ENCODE measurements at regions not wholly inside any gene's neighbourhood (a gene's known extent, or its start where the extent isn't known, plus 50 kb on each side); places are given as distances from the start of the nearest gene placed in this dataset.

GRCh38 chr6:165820934-165821333 is 157.9 kb upstream of the PDE10A start:
- Histone ChIP-seq H3K4me3 (ENCODE audit: low read length) (no peak overlapping the region), H3K27me3 (ENCODE audit: control insufficient read depth, insufficient read depth, low read length) (peaks cover 7% of the 10 kb centered on the region), H3K36me3 (ENCODE audit: control insufficient read depth, insufficient read depth, low read length) (no peaks in the 10 kb centered on the region)

GRCh38 chr6:165820407-165820806 is 157.4 kb upstream of the PDE10A start:
- Histone ChIP-seq H3K9ac (ENCODE audit: low read length) (no peak overlapping the region), H3K4me1 (ENCODE audit: control insufficient read depth, insufficient read depth, low read length) (no peaks in the 10 kb centered on the region), H3K36me3 (ENCODE audit: control insufficient read depth, insufficient read depth, low read length) (no peaks in the 10 kb centered on the region), H3K27ac (ENCODE audit: low read depth, low read length) (no peak overlapping the region), H3K4me3 (ENCODE audit: low read length) (no peak overlapping the region), H3K27me3 (ENCODE audit: control insufficient read depth, insufficient read depth, low read length) (peaks cover 7% of the 10 kb centered on the region)

More at GRCh38 chr6:165820934-165821333, 157.9 kb upstream of the PDE10A start:
- no peak overlapping the region for H3K27ac ChIP-seq (ENCODE audit: low read depth, low read length)
- no peak overlapping the region for H3K9ac ChIP-seq (ENCODE audit: low read length)
- no peaks in the 10 kb centered on the region for H3K4me1 ChIP-seq (ENCODE audit: control insufficient read depth, insufficient read depth, low read length)

- H3K27ac ChIP-seq (ENCODE audit: low read depth, low read length): no peak overlapping the region
- no peak overlapping the region for H3K9ac ChIP-seq (ENCODE audit: low read length)
- peaks cover 7% of the 10 kb centered on the region for H3K27me3 ChIP-seq (ENCODE audit: control insufficient read depth, insufficient read depth, low read length)
- H3K4me3 ChIP-seq (ENCODE audit: low read length): no peak overlapping the region
- no peaks in the 10 kb centered on the region for H3K36me3 ChIP-seq (ENCODE audit: control insufficient read depth, insufficient read depth, low read length)
- H3K4me1 ChIP-seq (ENCODE audit: control insufficient read depth, insufficient read depth, low read length): no peaks in the 10 kb centered on the region
These were observed 156.4 kb upstream of the PDE10A start for GRCh38 chr6:165819394-165819793.

- no peaks in the 10 kb centered on the region for H3K4me1 ChIP-seq (ENCODE audit: control insufficient read depth, insufficient read depth, low read length)
- H3K27ac ChIP-seq (ENCODE audit: low read depth, low read length): no peak overlapping the region
- H3K27me3 ChIP-seq (ENCODE audit: control insufficient read depth, insufficient read depth, low read length): peaks cover 7% of the 10 kb centered on the region
- no peaks in the 10 kb centered on the region for H3K36me3 ChIP-seq (ENCODE audit: control insufficient read depth, insufficient read depth, low read length)
- no peak overlapping the region for H3K9ac ChIP-seq (ENCODE audit: low read length)
- no peak overlapping the region for H3K4me3 ChIP-seq (ENCODE audit: low read length)
These were observed 155.2 kb upstream of the PDE10A start for GRCh38 chr6:165818200-165818599.

- Histone ChIP-seq H3K27ac (ENCODE audit: low read depth, low read length) (no peak overlapping the region), H3K36me3 (ENCODE audit: control insufficient read depth, insufficient read depth, low read length) (no peaks in the 10 kb centered on the region), H3K4me1 (ENCODE audit: control insufficient read depth, insufficient read depth, low read length) (no peaks in the 10 kb centered on the region), H3K4me3 (ENCODE audit: low read length) (no peak overlapping the region), H3K9ac (ENCODE audit: low read length) (no peak overlapping the region), H3K27me3 (ENCODE audit: control insufficient read depth, insufficient read depth, low read length) (peaks cover 7% of the 10 kb centered on the region)
These were observed 154.7 kb upstream of the PDE10A start for GRCh38 chr6:165817771-165818170.

- no peaks in the 10 kb centered on the region for H3K4me1 ChIP-seq (ENCODE audit: control insufficient read depth, insufficient read depth, low read length)
- H3K4me3 ChIP-seq (ENCODE audit: low read length): no peak overlapping the region
- H3K27ac ChIP-seq (ENCODE audit: low read depth, low read length): no peak overlapping the region
- no peaks in the 10 kb centered on the region for H3K36me3 ChIP-seq (ENCODE audit: control insufficient read depth, insufficient read depth, low read length)
- H3K27me3 ChIP-seq (ENCODE audit: control insufficient read depth, insufficient read depth, low read length): peaks cover 7% of the 10 kb centered on the region
- H3K9ac ChIP-seq (ENCODE audit: low read length): no peak overlapping the region
These were observed 154.1 kb upstream of the PDE10A start for GRCh38 chr6:165817148-165817547.

- Histone ChIP-seq H3K4me3 (ENCODE audit: low read length) (no peak overlapping the region), H3K9ac (ENCODE audit: low read length) (no peak overlapping the region), H3K4me1 (ENCODE audit: control insufficient read depth, insufficient read depth, low read length) (no peaks in the 10 kb centered on the region), H3K27ac (ENCODE audit: low read depth, low read length) (no peak overlapping the region), H3K36me3 (ENCODE audit: control insufficient read depth, insufficient read depth, low read length) (no peaks in the 10 kb centered on the region), H3K27me3 (ENCODE audit: control insufficient read depth, insufficient read depth, low read length) (peaks cover 7% of the 10 kb centered on the region)
These were observed 151.6 kb upstream of the PDE10A start for GRCh38 chr6:165814679-165815078.

- no peak overlapping the region for H3K27ac ChIP-seq (ENCODE audit: low read depth, low read length)
- H3K4me3 ChIP-seq (ENCODE audit: low read length): no peak overlapping the region
- H3K36me3 ChIP-seq (ENCODE audit: control insufficient read depth, insufficient read depth, low read length): no peaks in the 10 kb centered on the region
- no peak overlapping the region for H3K9ac ChIP-seq (ENCODE audit: low read length)
- no peaks in the 10 kb centered on the region for H3K27me3 ChIP-seq (ENCODE audit: control insufficient read depth, insufficient read depth, low read length)
- H3K4me1 ChIP-seq (ENCODE audit: control insufficient read depth, insufficient read depth, low read length): no peaks in the 10 kb centered on the region
These were observed 148.5 kb upstream of the PDE10A start for GRCh38 chr6:165811512-165811911.

- no peak overlapping the region for H3K4me3 ChIP-seq (ENCODE audit: low read length)
- H3K4me1 ChIP-seq (ENCODE audit: control insufficient read depth, insufficient read depth, low read length): no peaks in the 10 kb centered on the region
- no peaks in the 10 kb centered on the region for H3K27me3 ChIP-seq (ENCODE audit: control insufficient read depth, insufficient read depth, low read length)
- H3K9ac ChIP-seq (ENCODE audit: low read length): no peak overlapping the region
- no peaks in the 10 kb centered on the region for H3K36me3 ChIP-seq (ENCODE audit: control insufficient read depth, insufficient read depth, low read length)
- H3K27ac ChIP-seq (ENCODE audit: low read depth, low read length): no peak overlapping the region
These were observed 145.0 kb upstream of the PDE10A start for GRCh38 chr6:165808021-165808420.

- Histone ChIP-seq H3K27me3 (ENCODE audit: control insufficient read depth, insufficient read depth, low read length) (no peaks in the 10 kb centered on the region), H3K27ac (ENCODE audit: low read depth, low read length) (no peak overlapping the region), H3K36me3 (ENCODE audit: control insufficient read depth, insufficient read depth, low read length) (no peaks in the 10 kb centered on the region), H3K4me3 (ENCODE audit: low read length) (no peak overlapping the region), H3K9ac (ENCODE audit: low read length) (no peak overlapping the region), H3K4me1 (ENCODE audit: control insufficient read depth, insufficient read depth, low read length) (no peaks in the 10 kb centered on the region)
These were observed 144.4 kb upstream of the PDE10A start for GRCh38 chr6:165807249-165807960.

GRCh38 chr6:165806126-165806810 is 143.2 kb upstream of the PDE10A start:
- Histone ChIP-seq H3K27ac (ENCODE audit: low read depth, low read length) (no peak overlapping the region), H3K27me3 (ENCODE audit: control insufficient read depth, insufficient read depth, low read length) (no peaks in the 10 kb centered on the region), H3K36me3 (ENCODE audit: control insufficient read depth, insufficient read depth, low read length) (no peaks in the 10 kb centered on the region), H3K9ac (ENCODE audit: low read length) (no peak overlapping the region), H3K4me3 (ENCODE audit: low read length) (no peak overlapping the region), H3K4me1 (ENCODE audit: control insufficient read depth, insufficient read depth, low read length) (no peaks in the 10 kb centered on the region)

GRCh38 chr6:165805636-165806035 is 142.6 kb upstream of the PDE10A start:
- Histone ChIP-seq H3K9ac (ENCODE audit: low read length) (no peak overlapping the region), H3K27ac (ENCODE audit: low read depth, low read length) (no peak overlapping the region), H3K36me3 (ENCODE audit: control insufficient read depth, insufficient read depth, low read length) (no peaks in the 10 kb centered on the region), H3K4me1 (ENCODE audit: control insufficient read depth, insufficient read depth, low read length) (no peaks in the 10 kb centered on the region), H3K27me3 (ENCODE audit: control insufficient read depth, insufficient read depth, low read length) (no peaks in the 10 kb centered on the region), H3K4me3 (ENCODE audit: low read length) (no peak overlapping the region)

- no peak overlapping the region for H3K9ac ChIP-seq (ENCODE audit: low read length)
- peaks cover 5% of the 10 kb centered on the region for H3K4me1 ChIP-seq (ENCODE audit: control insufficient read depth, insufficient read depth, low read length)
- H3K4me3 ChIP-seq (ENCODE audit: low read length): no peak overlapping the region
- no peaks in the 10 kb centered on the region for H3K36me3 ChIP-seq (ENCODE audit: control insufficient read depth, insufficient read depth, low read length)
- no peaks in the 10 kb centered on the region for H3K27me3 ChIP-seq (ENCODE audit: control insufficient read depth, insufficient read depth, low read length)
- no peak overlapping the region for H3K27ac ChIP-seq (ENCODE audit: low read depth, low read length)
These were observed 142.1 kb upstream of the PDE10A start for GRCh38 chr6:165805067-165805555.
